HG03039 (cell line): ENCODE measurements at regions not wholly inside any gene's neighbourhood (a gene's known extent, or its start where the extent isn't known, plus 50 kb on each side); places are given as distances from the start of the nearest gene placed in this dataset.
"Not testable (repeated sequence)": the region's sequence is repeated elsewhere in the genome, so short reads cannot be mapped to it uniquely, and the experiment has no call there.

Experiments used
- ATAC-seq: cut with Tn5 transposase; IDR thresholded peaks from one replicate; pipeline ENCODE4 v1.9.1; 2021; ENCODE audit warnings: mild to moderate bottlenecking, moderate library complexity; ENCODE audit not compliant: unreplicated experiment

DNA sequence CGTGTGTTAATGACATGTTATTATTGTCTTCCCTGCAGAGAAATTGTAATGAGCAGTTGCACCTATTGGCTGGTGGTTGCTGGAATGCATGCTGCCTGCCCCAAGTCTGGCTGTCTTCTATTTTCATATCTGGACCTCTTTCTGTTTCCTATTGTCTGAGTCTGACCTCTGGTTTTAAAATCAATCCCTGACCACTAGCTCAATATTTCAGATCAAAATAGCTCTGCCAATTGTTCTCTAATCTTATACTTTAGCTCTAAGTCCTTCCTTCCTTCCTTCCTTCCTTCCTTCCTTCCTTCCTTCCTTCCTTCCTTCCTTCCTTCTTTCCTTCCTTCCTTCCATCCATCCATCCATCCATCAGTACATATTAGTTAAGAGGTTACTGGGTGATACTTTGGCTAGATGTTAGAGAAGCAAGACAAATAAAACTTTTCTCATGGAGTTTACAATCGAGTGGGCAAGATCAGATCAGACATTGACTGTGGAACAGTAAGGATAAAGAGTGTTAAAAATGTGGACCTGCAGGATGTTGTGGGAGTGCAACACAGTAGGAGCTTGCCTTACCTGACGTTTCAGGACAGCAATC lies 417.1 kb downstream of the SOCS6 start:
- no peak for ATAC-seq

DNA sequence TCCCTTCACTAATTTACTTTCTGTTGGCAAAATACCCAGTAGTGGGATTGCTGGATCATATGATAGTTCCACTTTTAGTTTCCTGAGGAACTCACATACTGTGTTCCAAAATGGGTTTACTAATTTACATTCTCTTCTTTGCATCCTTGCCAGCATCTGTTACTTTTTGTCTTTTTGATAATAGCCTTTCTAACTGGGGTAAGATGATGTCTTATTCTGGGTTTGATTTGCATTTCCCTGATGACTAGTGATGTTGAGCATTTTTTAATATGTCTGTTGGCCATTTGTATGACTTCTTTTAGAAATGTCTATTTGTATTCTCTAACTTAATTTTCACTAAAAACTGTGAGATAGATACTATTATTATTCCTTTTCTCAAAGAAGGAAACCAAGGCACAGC lies 411.7 kb downstream of the SOCS6 start:
- ATAC-seq, result no peak

DNA sequence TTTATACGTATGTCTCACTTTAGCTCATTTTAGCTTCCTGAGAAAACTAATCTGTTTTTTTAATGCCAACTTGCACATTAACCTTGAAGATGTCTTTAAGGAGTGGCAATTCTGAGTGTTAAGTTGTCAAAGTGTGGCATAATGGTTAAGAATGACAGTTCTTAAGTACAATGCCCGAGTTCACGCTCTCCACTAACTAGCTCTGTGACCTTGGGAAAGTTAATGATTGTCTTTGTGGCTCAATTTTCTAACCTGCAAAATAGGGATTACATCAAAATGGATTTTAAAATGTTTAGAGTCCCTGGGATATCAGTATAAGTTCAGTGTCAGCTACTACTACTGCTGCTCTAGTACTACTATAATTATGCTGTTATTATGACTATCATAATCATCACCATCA lies 409.7 kb downstream of the SOCS6 start:
- ATAC-seq, result no peak

DNA sequence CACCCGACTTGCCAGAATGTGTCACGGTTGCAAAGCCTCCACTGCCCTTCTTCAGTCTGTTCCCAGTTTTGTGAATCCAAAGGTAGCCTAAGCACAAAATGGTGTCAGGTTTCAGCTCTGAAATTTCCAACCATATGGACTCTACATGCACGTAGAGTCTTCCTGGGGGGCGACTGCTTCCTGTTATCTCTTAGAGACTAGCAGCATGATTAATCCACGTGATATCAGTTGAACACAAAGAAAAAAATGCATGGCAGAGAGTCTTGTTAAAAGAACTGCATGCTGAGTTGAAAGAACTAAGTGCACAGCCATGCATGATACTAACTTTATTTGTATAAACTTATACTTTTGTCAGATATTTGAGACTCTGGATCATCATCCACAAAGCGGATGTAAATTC lies 404.4 kb downstream of the SOCS6 start:
- ATAC-seq, result no peak

DNA sequence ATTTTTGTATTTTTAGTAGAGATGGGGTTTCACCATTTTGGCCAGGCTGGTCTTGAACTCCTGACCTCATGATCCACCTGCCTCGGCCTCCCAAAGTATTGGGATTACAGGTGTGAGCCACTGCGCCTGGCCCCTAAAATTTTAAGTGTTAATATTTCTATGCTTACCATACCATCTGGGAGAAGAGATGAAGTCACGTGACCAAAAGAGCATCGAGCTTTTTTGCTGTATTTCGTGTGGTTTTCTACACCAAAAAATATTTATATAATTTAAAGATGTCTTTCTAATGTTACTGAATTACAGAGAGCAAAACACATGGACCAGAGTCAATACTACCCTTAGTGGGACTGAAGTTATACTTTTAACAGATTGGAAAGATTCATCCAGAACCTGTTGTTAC lies 400.9 kb downstream of the SOCS6 start:
- not testable (repeated sequence) for ATAC-seq

DNA sequence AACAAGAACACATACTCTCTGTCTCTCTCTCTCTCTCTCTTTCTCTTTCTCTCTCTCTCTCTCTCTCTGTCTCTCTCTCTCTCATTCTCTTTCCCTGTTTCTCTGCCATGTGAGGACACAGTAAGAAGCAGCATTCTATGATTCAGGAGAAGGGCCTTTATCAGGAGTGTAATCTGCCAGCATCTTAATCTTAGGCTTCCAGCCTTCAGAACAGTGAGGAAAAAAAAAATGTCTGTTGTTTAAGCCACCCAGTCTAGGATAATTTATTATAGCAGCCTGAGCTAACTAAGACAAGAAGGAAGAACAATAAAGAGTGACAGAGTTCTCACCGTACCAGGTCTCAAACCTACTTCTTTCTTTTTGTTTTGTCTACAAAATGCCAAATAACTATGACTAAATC lies 399.4 kb downstream of the SOCS6 start:
- no peak for ATAC-seq

DNA sequence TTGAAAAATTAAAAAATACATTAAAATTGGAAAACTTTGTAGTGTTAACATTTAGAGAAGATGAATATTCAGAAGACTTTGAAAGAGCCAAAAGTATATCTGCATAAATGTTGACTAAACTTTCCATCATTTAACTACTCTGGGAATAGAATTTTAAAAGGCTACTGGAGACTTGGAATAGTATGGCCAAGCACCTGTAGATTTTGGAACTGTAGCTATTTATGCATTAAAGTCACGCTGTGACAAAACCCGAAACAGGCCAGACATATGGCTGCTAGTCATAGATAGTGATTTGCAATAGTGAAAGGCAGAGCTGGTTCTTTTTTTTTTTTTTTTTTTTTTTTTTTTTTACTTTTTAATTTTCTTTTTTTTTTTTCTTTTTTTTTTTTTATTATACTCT lies 396.0 kb downstream of the SOCS6 start:
- ATAC-seq, result no peak

DNA sequence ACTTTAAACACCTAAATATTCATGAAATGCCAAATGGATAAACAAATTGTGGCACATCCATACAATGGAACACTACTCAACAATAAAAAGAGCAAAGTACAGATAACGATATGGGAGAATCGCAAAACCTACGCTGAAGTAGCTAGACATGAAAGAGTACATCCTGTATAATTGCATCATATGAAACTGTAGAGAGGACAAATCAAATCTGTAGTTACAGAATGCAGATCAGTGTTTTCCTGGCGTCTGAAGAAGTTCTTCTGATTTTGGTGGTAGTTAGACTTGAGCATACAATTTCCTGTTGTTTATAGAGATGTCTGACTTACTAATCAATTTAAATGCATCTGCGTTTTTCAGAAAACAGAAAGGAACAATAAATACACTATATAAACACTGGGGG lies 394.4 kb downstream of the SOCS6 start:
- no peak for ATAC-seq

DNA sequence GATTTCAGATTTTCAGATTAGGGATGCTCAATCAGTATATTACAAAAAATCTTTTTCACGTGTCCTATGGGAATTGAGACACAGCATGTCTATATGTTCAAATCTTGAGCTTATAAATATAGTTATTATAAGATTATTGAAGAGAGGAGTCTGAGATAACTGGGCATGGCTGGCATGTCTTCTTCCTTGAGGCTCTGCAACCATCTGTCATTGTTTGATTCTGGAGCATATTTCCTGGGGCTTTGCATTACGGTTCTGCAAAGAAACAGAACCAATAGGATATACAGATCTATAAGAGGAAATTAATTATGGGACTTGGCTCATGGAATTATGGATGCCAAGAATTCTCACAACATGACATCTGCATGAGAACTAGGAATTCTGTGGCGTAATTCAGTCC lies 386.1 kb downstream of the SOCS6 start:
- ATAC-seq, result no peak

DNA sequence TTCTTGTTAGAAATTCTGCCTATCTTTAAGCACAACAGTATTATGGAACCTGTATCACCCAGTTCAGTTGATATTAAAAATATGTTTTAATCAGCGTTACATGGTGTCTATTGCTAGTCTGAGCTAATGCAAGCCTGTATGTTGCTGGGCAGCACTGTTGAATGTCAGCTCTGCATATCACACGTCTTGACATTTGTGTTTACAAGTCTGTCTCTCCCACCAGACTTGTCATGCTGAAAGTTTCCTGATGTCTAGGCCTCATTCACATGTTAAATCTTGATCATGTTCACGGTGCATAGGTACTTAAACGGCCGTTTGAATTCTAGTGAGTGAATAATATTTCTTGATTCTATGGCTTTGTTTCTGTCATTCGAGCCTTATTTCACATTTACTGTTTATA lies 385.0 kb downstream of the SOCS6 start:
- no peak for ATAC-seq

DNA sequence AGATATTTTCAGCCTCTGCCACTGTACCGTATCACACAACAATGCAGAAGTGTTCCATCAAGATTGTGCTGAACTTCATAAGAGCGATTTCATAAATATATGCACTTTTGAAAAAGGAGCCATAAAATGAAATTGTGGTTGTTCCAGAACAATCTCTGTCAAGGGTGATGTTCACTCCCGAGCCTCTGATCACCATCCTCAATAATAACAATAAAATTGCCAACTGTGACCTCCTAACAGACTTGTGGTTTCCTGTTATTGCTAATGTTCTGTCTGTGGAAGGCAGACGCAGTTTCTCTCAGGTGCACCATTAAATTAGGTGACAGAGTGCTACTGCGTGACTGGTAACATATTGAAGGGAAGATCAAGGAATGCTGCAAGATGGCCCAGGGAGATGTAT lies 383.7 kb downstream of the SOCS6 start:
- no peak for ATAC-seq

DNA sequence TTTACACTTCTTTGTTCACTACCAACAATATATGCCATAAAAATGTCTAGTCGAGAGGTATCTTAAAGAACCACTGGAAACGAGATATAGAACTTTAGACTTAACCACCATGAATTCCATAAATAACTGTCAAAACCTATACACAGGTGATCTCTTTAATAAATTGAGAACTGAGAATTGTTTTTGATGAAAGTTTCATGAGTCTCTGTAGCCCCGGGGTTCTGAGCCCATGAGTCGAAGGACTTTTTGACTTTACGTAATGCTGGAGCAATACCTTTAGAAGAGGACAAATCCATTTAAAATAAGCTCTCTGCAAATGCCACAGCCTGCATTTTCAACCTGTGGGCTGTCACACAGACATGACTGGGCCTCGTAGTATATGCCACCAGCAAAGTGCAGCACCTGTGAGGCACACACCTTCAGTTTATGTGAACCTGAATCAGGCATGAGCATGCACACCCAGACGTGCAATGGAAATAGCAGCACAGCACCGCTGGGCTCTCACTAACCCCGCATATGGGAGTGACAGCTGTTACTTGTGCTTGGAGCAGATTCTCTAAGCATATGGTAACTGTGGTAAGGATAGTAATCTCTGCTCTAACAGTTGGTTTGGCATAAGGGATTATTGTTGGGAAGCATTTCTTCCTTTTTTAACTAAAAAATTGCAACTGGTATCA lies 383.2 kb downstream of the SOCS6 start:
- ATAC-seq, result no peak

DNA sequence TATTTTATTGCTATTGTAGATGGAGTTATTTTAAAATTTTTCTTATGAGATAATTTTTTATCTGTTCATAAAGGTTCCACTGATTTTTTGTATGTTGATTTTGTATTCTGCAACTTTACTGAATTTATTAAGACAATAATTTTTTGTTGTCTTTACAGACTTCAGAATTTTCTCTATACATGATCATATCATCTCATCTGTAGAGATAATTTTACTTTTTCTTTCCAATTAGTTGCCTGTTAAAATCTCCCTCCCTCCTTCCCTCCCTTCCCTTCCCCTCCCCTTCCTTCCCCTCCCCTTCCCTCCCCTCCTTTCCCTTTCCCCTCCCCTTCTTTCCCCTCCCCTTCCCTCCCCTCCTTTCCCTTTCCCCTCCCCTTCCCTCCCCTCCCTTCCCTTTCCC lies 378.1 kb downstream of the SOCS6 start:
- no peak for ATAC-seq

DNA sequence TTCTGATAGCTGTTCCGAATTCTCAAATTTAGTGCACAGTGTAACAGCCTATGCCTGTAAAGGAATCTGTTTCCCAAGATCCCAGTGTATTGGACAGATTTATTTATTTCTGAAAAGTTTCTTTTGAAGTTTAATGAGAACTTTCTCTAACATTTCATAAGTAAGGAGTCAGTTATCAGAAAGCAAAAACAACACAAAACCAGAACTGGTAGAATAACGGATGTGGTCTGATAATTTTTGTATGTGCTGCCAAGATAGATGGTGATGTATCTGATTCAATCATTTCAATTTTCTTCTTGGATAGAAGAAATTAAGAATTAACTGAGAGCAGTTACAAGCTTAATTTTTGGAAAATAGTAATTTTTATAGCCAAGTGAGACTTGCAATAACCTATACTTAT lies 374.3 kb downstream of the SOCS6 start:
- no peak for ATAC-seq

DNA sequence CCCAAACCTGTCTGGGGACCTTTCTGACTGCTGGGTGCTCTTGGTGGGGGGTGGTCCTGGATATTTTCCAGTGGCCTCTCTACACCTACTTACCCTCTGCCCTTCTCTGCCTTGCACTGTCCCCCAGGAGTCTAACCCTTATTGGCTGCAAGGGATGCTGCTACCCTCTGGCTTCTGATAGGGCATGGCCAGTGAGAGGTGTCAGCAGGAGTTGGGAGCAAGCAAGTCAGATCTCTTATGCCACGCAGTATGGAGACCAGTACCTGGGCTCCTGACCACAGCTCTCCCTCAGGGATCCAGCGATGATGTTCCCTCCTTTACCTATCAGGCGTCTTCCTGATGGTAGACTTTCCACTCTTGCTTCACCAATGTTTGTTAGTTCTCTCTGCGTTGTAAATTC lies 373.7 kb downstream of the SOCS6 start:
- no peak for ATAC-seq

DNA sequence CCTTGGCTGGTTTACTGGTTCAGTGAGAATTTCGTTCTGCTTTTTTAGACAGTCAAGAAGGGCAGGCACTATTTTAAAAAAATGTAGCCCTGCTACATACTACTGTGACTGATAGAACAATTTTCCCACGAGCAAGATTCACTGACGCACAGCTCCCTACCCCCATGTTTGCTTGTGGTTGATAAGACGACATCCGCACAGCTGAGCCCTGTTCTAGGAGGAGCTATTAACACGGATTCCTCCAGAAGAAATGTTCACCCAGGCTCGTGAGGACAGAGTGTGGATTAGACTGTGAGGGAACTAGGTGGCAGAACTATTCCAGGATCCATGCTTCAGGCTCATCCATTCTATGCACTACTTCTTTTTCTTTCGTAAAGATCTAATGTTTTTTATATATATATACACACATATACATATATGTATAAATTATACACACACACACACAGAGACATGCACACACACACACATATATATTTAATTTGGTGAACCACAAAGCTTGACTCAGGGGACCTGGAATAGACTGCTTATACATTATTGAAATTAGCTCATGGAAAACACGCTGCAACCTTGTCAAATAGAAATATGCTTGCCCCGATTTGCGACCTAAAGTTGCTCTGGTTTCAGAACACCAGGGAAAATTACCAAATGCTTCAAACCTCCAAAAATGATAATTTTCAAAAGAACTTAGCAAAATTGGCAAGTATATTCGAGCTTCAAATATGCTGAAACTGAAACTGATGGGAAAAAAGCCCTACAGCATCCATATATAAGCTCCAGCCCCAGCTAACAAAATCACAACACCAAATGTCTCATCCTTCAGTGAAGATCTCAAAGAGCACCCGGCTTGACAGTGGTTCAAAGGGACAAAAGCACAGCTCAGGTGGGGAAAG lies 370.4 kb downstream of the SOCS6 start:
- no peak for ATAC-seq

DNA sequence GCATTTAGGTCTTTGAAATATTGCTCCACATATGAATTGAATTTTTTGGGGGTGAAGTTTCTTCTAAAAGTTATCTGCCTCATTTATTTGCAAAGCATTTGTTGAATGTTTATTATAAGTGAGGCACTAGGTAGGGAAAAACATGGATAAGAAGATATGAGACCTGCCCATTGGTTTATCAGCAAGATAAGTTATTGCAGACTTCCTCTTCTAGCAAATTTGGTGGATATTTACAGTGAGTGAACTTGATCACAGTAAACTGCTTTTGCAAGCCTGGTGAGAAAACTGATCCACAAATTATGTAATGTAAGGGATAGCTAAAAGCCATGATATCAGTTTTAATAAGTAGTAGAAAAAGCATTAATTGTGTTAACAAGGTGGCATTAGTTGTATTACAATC lies 364.8 kb downstream of the SOCS6 start:
- ATAC-seq, result no peak

DNA sequence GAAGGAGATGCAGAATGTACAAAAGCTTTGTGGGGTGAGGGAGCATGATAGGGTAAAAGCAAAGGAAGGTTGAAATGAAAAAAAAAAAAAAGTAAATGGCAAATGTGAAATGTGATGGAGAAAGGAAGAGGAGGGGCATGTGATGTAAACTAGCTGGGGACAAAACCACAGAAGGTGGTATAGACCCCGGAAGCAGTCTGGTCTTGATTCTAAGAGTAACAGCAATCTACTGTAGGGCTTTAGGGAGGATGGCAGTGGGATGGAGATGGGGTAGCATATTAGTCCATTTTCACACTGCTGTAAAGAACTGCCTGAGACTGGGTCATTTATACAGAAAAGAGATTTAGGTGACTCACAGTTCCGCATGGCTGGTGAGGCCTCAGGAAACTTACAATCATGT lies 362.0 kb downstream of the SOCS6 start:
- no peak for ATAC-seq

DNA sequence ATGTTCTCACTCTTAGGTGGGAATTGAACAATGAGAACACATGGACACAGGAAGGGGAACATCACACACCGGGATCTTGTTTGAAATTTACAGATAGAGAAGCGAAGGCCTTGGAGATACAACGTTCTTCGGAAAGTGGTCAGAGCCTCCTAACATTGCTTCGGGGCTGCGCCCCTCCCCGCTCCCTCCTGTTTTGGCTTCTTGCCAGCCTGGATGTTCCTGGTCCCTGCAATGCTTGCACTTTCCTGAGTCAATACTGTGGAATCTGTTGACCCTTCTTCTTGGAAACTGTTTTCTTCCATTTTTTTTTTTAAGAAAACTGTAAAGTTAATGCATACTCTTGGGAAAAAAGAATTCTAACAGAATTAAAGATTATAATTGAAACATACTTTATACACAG lies 360.8 kb downstream of the SOCS6 start:
- no peak for ATAC-seq

DNA sequence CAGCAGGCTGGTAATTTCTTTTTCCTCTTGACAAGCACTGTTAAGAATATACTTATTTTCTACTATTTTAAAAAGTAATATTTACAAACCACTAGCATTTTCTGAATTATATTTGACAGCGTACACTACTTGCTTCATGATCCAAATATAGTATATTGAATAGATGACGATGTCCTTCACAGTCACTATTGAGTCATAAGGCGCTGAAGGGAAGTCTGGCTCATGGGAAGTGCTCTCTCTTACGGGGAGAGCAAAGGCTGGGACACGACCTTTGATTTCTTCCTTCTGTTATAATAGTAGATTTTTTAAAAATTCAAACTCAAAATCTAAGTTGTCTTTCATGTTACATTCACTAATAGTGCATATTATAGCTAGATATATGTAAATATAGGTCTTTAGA lies 357.1 kb downstream of the SOCS6 start:
- ATAC-seq, result no peak

DNA sequence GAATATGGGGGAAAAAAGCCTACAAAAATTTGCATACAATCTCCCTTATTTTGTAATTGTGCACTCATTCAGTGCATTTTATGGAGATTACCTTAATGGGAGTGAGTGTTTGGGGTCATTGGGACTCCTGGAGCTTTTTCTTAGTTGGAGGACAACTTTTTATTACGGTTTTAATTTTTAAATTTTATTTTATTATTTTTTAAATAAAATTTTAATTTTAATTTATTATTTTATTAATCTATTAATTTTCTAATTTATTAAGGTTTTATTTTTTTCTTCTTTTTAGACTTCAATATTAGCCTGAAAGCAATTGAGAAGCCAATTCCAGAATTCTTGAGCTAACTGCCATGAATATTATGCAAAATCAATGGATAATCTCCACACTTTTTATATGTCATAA lies 355.0 kb downstream of the SOCS6 start:
- no peak for ATAC-seq

DNA sequence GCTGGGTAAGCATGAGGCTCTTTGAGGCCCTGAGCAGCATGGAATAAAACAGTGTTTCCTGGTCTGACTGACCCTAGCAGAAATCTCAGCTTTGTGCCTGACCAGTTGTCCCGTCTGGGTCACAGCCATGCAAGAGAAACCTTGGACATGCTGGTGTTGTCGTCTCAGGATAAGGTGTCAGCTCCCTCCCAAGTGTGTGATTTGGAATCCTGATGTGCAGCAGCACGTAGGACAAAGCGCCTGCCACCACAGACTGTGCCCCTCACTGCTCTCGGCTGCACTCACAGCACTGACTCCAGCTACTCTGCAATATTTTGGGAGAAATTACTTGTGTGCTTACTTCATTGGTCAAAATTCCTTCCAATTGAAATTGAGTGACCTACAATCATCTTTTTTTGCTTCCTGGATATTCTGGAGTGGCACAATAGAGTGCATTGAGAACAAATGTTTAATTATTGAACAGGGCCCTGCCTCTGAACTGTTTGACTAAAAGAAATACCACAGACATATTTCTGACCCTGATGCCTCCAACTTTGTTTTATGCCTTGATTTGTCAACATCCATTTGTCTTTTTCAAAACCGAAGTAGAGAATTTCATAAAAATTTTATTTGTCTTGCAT lies 352.4 kb downstream of the SOCS6 start:
- no peak for ATAC-seq
